Activated CD4-positive, alpha-beta memory T cell treated with anti-CD3 and anti-CD28 coated beads for 36 hours (primary cell): ENCODE measurements at regions not wholly inside any gene's neighbourhood (a gene's known extent, or its start where the extent isn't known, plus 50 kb on each side); places are given as distances from the start of the nearest gene placed in this dataset.
"Not testable (repeated sequence)": the region's sequence is repeated elsewhere in the genome, so short reads cannot be mapped to it uniquely, and the experiment has no call there.

Experiments
- CTCF ChIA-PET: fragments of 350-600 bp; sonication (Branson Sonifier 250); formaldehyde crosslinking; loops from one replicate; lab custom pipeline; 2021; ENCODE audit warnings: antibody characterized with exemption, inconsistent platforms; lab: Charles Lee
- POLR2A ChIA-PET: fragments of 350-600 bp; sonication (Branson Sonifier 250); formaldehyde crosslinking; loops from one replicate; lab custom pipeline; 2021; ENCODE audit warnings: antibody characterized with exemption; lab: Charles Lee
- DNase-seq: peaks from one replicate; pipeline ENCODE4 v3.0.0-alpha.2; 2020
- H3K27ac Mint-ChIP-seq: one replicate; pipeline ENCODE4 v1.8.0; 2021; ENCODE audit warnings: mixed read lengths
- H3K27me3 Mint-ChIP-seq: one replicate; pipeline ENCODE4 v1.8.0; 2021; ENCODE audit warnings: mixed read lengths
- H3K36me3 Mint-ChIP-seq: one replicate; pipeline ENCODE4 v1.8.0; 2021; ENCODE audit warnings: mixed read lengths
- H3K4me1 Mint-ChIP-seq: one replicate; pipeline ENCODE4 v1.8.0; 2021; ENCODE audit warnings: low read depth, mixed read lengths
- H3K4me3 Mint-ChIP-seq: one replicate; pipeline ENCODE4 v1.8.0; 2021; ENCODE audit warnings: mild to moderate bottlenecking, mixed read lengths
- H3K9me3 Mint-ChIP-seq: one replicate; pipeline ENCODE4 v1.8.0; 2021; ENCODE audit warnings: mixed read lengths
- intact Hi-C: fragments of 100-400 bp; cut with micrococcal nuclease; formaldehyde crosslinking; loops from one replicate; pipeline ENCODE4 v1.15.1; 2023

GRCh38 chr4:49218931-49219330, 232.9 kb downstream of the CWH43 start:
- intact Hi-C loops: not testable (repeated sequence)

GRCh38 chr4:49219489-49220225, 233.6 kb downstream of the CWH43 start:
- H3K27ac Mint-ChIP-seq, CTCF ChIA-PET, intact Hi-C loops, DNase-seq, POLR2A ChIA-PET, H3K4me3 Mint-ChIP-seq, H3K36me3 Mint-ChIP-seq, H3K27me3 Mint-ChIP-seq, H3K4me1 Mint-ChIP-seq: not testable (repeated sequence)
- H3K9me3 Mint-ChIP-seq: peaks cover 22% of the 10 kb centered on the region

More at GRCh38 chr4:49218931-49219330, 232.9 kb downstream of the CWH43 start:
- H3K4me3 Mint-ChIP-seq, POLR2A ChIA-PET, DNase-seq, H3K4me1 Mint-ChIP-seq, H3K27ac Mint-ChIP-seq, H3K36me3 Mint-ChIP-seq, CTCF ChIA-PET, H3K27me3 Mint-ChIP-seq: not testable (repeated sequence)
- H3K9me3 Mint-ChIP-seq: peaks cover 28% of the 10 kb centered on the region

GRCh38 chr4:49221209-49221608, 235.1 kb downstream of the CWH43 start:
- no peak for DNase-seq
- H3K4me1 Mint-ChIP-seq: no peaks in the 10 kb centered on the region
- no peak overlapping the region for H3K27ac Mint-ChIP-seq
- H3K9me3 Mint-ChIP-seq: peaks cover 21% of the 10 kb centered on the region
- no peaks in the 10 kb centered on the region for H3K27me3 Mint-ChIP-seq
- POLR2A ChIA-PET: no interaction called here
- CTCF ChIA-PET: no interaction called here
- no peak overlapping the region for H3K4me3 Mint-ChIP-seq
- no peaks in the 10 kb centered on the region for H3K36me3 Mint-ChIP-seq
- intact Hi-C loops: no loop called here

GRCh38 chr4:49222810-49223209, 236.7 kb downstream of the CWH43 start:
- POLR2A ChIA-PET, H3K27me3 Mint-ChIP-seq, intact Hi-C loops, H3K27ac Mint-ChIP-seq, DNase-seq, CTCF ChIA-PET, H3K4me3 Mint-ChIP-seq, H3K36me3 Mint-ChIP-seq, H3K4me1 Mint-ChIP-seq: not testable (repeated sequence)
- H3K9me3 Mint-ChIP-seq: peaks cover 21% of the 10 kb centered on the region

- CTCF ChIA-PET, DNase-seq, H3K27ac Mint-ChIP-seq, H3K4me3 Mint-ChIP-seq, H3K36me3 Mint-ChIP-seq, intact Hi-C loops, H3K27me3 Mint-ChIP-seq, POLR2A ChIA-PET, H3K4me1 Mint-ChIP-seq: not testable (repeated sequence)
- H3K9me3 Mint-ChIP-seq: peaks cover 17% of the 10 kb centered on the region
Measured at GRCh38 chr4:49226216-49226866, 240.3 kb downstream of the CWH43 start.

DNA sequence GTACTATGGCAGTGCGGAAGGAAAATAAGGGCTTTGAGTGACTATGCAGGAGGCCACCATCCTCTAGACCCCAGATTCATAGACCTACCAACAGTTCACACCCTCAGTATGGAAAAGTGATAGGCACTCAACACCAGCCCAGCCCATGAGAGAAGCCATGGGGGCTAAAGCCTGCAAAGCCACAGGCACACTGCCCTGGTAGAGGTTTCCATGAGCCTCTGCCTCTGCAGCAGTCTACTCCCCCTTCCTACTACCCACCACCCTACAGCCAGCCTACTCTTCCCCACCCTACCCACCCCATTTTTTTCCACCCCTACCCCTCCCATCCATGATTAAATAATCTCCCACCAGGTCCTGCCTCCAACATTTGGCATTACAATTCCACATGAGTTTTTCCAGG, 241.9 kb downstream of the CWH43 start:
- H3K9me3 Mint-ChIP-seq, H3K4me1 Mint-ChIP-seq, DNase-seq, CTCF ChIA-PET, H3K4me3 Mint-ChIP-seq, intact Hi-C loops, H3K27me3 Mint-ChIP-seq, H3K36me3 Mint-ChIP-seq, POLR2A ChIA-PET, H3K27ac Mint-ChIP-seq: not testable (repeated sequence)

- H3K36me3 Mint-ChIP-seq, POLR2A ChIA-PET, H3K27ac Mint-ChIP-seq, H3K4me3 Mint-ChIP-seq, H3K9me3 Mint-ChIP-seq, intact Hi-C loops, DNase-seq, H3K27me3 Mint-ChIP-seq, H3K4me1 Mint-ChIP-seq, CTCF ChIA-PET: not testable (repeated sequence)
Measured at GRCh38 chr4:49229243-49229642, 243.2 kb downstream of the CWH43 start.

- H3K9me3 Mint-ChIP-seq, H3K36me3 Mint-ChIP-seq, H3K4me1 Mint-ChIP-seq, H3K4me3 Mint-ChIP-seq, intact Hi-C loops, CTCF ChIA-PET, H3K27me3 Mint-ChIP-seq, DNase-seq, POLR2A ChIA-PET, H3K27ac Mint-ChIP-seq: not testable (repeated sequence)
Measured at GRCh38 chr4:49229713-49230112, 243.6 kb downstream of the CWH43 start.

DNA sequence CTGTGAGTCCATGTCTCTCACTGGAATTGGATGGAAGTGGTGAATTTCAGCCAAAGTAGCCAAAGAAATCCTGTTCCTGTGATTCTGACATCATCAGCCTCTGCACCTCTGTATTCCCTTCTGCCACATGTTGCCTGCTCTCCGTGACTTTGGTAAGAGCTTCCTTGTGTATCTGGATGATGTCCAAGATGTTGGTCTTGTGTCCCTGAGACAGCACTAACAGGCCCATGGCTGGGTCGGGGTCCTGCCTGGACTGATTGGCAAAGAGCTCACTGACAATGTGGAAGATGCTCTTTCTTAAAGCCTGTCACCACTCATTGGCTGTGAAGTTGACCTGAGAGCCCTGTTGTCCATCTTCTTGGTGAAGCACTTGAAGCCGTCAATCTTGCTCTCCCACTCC, 247.3 kb downstream of the CWH43 start:
- H3K4me3 Mint-ChIP-seq, POLR2A ChIA-PET, DNase-seq, H3K27me3 Mint-ChIP-seq, H3K4me1 Mint-ChIP-seq, CTCF ChIA-PET, H3K9me3 Mint-ChIP-seq, H3K27ac Mint-ChIP-seq, H3K36me3 Mint-ChIP-seq, intact Hi-C loops: not testable (repeated sequence)

- DNase-seq, H3K27ac Mint-ChIP-seq, H3K36me3 Mint-ChIP-seq, H3K27me3 Mint-ChIP-seq, H3K4me3 Mint-ChIP-seq, POLR2A ChIA-PET, H3K9me3 Mint-ChIP-seq, CTCF ChIA-PET, H3K4me1 Mint-ChIP-seq, intact Hi-C loops: not testable (repeated sequence)
Measured at GRCh38 chr4:49233749-49234148, 247.7 kb downstream of the CWH43 start.

- H3K4me1 Mint-ChIP-seq, DNase-seq, intact Hi-C loops, POLR2A ChIA-PET, CTCF ChIA-PET, H3K27ac Mint-ChIP-seq, H3K4me3 Mint-ChIP-seq, H3K9me3 Mint-ChIP-seq, H3K36me3 Mint-ChIP-seq, H3K27me3 Mint-ChIP-seq: not testable (repeated sequence)
Measured at GRCh38 chr4:49234382-49234781, 248.3 kb downstream of the CWH43 start.

DNA sequence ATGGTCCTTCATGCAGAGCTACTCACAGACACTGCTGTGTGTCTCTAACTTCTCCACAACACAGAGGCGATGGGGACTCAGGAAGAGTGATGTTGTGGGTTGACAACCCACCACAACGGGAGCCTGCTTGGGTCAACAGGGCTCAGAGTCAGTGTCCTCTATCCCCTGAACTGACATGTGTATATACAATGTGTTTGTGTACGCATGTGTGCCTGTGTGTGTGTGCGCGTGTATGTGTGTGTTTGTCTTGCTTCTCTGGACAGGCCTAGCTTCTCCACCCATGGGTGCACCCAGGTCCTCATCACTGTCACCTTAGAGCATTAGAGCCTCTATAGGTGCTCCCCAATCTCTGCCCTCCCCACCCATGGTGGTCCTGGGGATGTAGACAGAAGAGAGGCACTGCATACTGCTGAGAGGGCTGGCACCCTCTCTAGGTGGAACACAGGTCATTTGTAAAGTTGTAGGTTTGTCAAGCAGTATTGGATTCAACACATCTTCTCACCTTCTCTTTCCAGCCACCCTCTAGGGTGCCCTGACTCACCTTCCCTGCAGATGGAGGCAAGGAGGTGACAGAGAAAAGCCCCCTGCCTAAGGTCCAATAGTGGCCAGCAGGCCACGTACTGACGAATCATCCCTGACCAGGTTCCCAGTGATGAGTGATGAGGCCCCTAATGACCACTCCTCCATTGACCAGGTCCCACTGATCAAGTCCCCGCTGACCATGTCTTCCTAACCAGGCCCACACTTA, 249.5 kb downstream of the CWH43 start:
- DNase-seq, H3K36me3 Mint-ChIP-seq, intact Hi-C loops, H3K9me3 Mint-ChIP-seq, POLR2A ChIA-PET, H3K4me1 Mint-ChIP-seq, H3K27ac Mint-ChIP-seq, CTCF ChIA-PET, H3K4me3 Mint-ChIP-seq, H3K27me3 Mint-ChIP-seq: not testable (repeated sequence)
